ENCODE measurements at regions not wholly inside any gene's neighbourhood (a gene's known extent, or its start where the extent isn't known, plus 50 kb on each side); places are given as distances from the start of the nearest gene placed in this dataset.

GRCh38 chr2:103028181-103028580 lies 266.4 kb downstream of the TMEM182 start:
- no peak for TF ChIP-seq CTCF (conservative IDR thresholded peaks at IDR 0.05; ENCODE audit: low read depth, low read length)
- TF ChIP-seq CEBPB (IDR thresholded peaks at IDR 0.05; ENCODE audit: low read depth, low read length), result no peak
- TF ChIP-seq RAD21 (IDR thresholded peaks at IDR 0.05; ENCODE audit: low read length), result no peak
- TF ChIP-seq NFE2L2 (IDR thresholded peaks at IDR 0.05; ENCODE audit: low read depth, low read length), result no peak
- TF ChIP-seq MAFK (IDR thresholded peaks at IDR 0.05; ENCODE audit: low read depth, low read length), result no peak
- TF ChIP-seq POLR2A (IDR thresholded peaks at IDR 0.05; ENCODE audit: low read depth, low read length), result no peak
- no peak for TF ChIP-seq FOS (IDR thresholded peaks at IDR 0.05; ENCODE audit: low read depth, low read length)
- no peak for TF ChIP-seq MAZ (IDR thresholded peaks at IDR 0.05; ENCODE audit: borderline replicate concordance, low read depth, low read length)
- no peak for TF ChIP-seq USF2 (IDR thresholded peaks at IDR 0.05; ENCODE audit: low read depth, low read length)
